ENCODE measurements at regions not wholly inside any gene's neighbourhood (a gene's known extent, or its start where the extent isn't known, plus 50 kb on each side); places are given as distances from the start of the nearest gene placed in this dataset.

- TF ChIP-seq CTCF (IDR thresholded peaks at IDR 0.05; ENCODE audit: low read depth, low read length, poor library complexity, severe bottlenecking) (no peak), EZH2phosphoT487 (IDR thresholded peaks at IDR 0.05; ENCODE audit: borderline replicate concordance, low read length) (no peak)
These were observed 344.7 kb upstream of the SLC30A5 start for GRCh38 chr5:68749077-68749476.

Measured in DOHH2 (cell line).